T1000 (cell line): ENCODE measurements at regions not wholly inside any gene's neighbourhood (a gene's known extent, or its start where the extent isn't known, plus 50 kb on each side); places are given as distances from the start of the nearest gene placed in this dataset.
"Not testable (repeated sequence)": the region's sequence is repeated elsewhere in the genome, so short reads cannot be mapped to it uniquely, and the experiment has no call there.

Experiments
- DNase-seq: peaks from one replicate; lab custom pipeline; 2025; ENCODE audit warnings: mixed read lengths; lab: John Stamatoyannopoulos, UW

DNA sequence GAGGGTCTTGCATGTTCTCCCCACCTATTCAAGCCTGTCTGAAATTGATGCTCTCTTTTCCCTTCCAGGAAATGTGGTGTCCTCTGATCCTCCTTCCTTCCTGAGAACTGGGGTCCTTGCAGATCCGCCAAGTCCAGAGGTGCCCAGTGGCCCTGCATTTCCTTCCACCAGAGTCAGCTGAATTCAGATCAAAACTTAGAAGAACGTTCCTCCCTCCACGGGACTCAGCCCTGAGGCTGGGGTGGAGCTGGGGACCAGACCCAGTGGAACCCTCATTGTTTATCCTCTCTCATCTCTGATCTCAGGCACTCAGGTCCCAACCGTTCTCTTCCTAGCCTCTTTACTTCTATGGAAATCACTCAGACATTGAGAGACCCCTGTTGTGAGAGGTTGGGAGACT is 477.3 kb downstream of the TSHZ3 start:
- DNase-seq = no peak

DNA sequence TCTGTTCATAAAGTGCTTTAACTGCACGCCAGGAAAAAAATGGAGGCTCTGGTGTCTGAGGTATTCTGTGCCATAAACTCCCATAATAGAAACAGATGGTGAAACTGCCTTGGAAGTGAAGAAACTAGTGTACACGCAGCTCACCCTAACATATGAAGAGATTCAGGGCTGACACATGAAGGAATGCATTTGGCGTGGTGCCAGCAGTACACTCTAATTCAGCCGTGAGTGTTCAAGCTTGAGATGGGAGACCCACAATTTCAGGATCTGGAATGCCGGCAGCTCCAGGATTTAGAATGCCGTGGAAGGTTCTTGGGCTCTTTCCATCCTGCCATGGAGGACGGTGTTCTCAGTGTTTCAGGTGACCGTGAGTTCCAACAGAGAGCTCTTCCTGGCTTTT is 478.4 kb downstream of the TSHZ3 start:
- DNase-seq = no peak

DNA sequence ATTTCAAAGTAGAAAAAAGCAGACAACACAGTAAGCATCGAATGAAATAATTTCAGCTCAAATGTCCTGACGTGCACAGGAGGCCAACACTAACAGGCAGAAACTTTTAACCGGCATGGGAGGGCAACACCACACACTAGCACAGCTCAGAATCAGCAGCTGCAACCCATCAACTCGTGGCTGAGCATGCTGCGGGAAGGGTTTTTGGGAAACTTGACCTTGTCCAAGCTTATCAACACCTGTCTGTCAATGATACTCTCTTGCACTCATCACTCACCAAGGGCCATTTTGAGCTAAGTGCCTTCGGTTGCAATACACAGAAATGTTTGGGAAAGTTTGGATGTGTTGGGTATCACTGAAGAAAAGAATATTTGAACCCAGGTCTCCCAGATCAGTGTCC is 483.7 kb downstream of the TSHZ3 start:
- DNase-seq = no peak

DNA sequence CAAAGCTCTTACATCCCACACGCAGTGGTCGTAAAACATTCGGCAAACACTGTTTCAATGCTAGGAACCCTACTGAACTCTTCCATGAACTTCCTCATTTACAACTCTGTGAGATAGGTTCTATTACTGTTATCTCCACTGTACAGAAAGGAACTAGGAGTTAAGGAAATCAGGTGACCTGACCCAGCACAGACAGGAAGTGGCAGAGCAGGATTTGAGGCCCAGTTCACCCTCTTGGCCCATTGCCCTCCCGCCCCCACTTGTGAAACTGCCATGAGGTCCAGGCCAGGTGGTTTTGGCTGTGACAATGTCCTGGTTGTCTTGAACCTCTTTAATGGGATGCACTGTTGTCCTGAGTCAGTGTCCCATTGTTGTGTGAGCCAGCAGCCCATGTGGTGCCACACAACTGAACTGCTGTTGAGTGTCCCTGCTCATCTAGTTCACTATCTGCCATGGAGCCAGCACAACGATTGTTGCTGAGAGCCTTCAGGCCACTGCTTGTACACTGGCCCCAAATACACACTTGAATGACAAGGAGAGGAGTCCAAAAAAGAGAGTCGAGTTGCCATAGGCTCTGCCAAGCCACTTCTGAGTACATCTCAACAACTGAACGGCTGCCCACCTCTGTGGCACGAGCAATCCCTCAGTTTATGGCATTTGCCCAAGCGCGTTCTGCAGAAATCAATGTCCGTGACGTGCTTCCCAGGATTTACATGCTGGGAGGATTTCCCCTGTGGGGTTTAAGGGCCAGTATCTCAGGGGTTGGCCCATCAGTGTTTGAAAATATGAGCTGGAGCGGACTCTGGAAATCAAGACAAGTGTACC is 484.6 kb downstream of the TSHZ3 start:
- no peak for DNase-seq

GRCh38 chr19:30862876-30863275 is 486.4 kb downstream of the TSHZ3 start:
- DNase-seq = no peak

DNA sequence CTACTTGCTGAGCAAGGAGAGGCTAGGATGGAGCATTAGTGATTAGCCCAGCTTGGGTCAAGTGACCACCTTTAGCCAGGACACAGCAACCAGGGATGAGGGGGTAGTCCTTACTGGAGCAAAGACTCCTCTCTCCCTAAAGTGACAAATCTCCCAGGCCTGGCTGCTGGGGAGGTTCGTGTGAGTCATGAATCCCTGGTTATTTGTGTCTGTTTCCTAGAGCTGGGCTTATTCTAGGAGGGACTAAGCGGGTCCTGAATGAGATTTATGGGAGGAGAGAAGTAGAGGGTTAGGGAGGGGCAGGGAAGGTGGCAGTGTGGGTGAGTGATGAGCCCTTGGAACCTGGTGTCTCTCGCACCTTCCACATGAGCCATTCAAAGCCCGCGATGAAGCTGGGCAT is 487.3 kb downstream of the TSHZ3 start:
- no peak for DNase-seq

DNA sequence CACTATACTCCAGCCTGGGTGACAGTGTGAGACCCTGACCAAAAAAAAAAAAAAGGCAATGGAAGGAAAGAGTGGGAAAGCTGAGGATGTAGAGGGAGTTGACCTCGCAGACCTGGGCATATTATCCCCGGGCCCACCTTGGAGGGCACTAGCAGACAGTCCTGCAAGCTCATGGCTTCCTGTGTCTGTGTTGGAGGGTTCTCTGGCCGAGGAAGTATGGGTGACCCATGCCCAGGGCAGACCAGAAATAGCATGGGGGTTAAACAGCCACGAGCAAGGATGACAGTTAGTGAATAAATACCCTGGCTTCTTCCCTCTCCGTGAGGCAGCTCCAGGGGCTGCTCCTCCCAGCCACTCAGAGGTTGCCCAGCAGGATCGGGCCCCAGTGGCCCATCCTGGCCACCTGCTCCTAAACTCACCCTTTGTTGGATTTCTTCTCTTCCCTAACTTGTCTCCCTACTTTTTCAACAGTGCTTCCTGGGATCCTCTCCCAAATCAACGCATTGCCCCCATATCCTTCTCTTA is 485.8 kb downstream of the ZNF536 start:
- DNase-seq = no peak

DNA sequence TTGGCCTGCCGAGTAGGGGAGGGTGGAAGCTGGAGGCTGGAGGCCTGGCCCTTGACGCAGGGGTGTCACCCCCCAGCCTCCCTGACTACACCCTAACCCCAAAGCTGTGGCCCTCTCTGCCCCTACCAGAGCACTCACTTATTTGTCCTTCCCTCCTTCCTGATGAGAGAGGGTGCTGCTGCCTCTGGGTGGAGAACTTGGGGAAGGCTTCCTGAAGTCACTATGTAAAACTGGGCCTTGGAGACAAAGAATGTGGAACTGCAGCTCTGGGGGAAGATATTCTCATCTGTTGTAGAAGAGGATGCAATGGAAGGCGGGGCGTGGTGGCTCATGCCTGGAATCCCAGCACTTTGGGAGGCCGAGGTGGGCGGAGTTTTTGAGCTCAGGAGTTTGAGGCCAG is 485.2 kb downstream of the ZNF536 start:
- DNase-seq = no peak

DNA sequence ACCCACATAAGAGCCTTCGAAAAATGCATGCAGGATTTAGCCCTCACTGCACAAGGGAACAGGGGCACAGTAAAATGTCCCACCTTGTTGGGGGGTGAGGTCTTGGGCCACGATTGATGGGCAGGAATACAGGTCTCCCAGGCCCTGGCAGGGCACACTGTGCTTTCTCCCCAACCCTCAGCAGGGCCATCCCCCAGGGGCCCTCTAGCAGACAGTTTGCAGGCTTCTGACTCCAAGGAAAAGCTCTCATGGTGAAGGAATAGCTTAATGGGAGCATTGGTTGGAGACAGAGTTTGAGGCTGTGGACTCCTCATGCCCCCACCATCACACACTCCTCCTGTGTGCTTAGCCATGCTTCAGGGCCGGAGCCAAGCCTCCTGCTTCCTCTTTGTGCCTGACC is 484.6 kb downstream of the ZNF536 start:
- DNase-seq = no peak

GRCh38 chr19:30856376-30856775 is 484.2 kb downstream of the ZNF536 start:
- no peak for DNase-seq

GRCh38 chr19:30855442-30855841 is 483.3 kb downstream of the ZNF536 start:
- no peak for DNase-seq

DNA sequence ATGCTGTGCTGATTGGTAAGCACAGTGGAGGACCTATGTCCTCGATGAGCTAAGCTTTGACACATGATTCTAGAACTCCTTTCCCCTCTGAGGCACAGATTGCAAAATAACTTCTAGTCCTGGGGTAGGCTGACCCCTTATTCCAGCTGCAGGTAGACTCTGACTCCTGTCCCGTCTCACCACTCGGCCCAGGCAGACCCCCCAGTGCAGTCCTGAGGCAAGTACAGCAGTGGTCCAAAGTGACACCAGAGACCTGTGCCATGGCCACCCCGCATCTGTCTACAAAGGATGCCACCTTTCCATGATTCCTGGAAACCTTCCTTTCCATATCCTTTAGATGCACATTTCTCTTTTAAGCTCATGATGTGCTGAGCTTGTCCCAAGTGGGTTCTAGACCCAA is 482.5 kb downstream of the ZNF536 start:
- no peak for DNase-seq

- DNase-seq = no peak
Observed at GRCh38 chr19:30854207-30854606, 482.0 kb downstream of the ZNF536 start.

GRCh38 chr19:30853036-30853435 is 480.9 kb downstream of the ZNF536 start:
- DNase-seq = no peak

DNA sequence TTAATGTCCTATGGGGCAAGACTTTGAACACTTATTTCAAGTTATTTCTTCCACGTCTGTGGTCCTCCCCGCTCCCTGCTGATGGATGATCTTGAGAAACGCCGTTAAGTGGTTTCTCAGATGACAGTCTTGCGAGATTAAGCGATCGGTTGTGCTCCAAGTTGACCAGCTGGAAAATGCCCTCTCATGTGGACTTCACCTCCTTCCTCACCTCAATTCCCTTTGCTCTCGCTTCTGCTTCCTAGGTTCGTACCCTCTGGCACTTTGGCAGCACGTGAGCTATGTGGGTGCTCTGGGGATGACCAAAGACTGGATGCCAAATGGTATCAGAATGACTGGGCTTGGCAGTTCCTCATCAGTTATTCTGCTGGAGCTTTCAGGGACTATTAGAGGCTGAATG is 480.0 kb downstream of the ZNF536 start:
- DNase-seq = no peak

DNA sequence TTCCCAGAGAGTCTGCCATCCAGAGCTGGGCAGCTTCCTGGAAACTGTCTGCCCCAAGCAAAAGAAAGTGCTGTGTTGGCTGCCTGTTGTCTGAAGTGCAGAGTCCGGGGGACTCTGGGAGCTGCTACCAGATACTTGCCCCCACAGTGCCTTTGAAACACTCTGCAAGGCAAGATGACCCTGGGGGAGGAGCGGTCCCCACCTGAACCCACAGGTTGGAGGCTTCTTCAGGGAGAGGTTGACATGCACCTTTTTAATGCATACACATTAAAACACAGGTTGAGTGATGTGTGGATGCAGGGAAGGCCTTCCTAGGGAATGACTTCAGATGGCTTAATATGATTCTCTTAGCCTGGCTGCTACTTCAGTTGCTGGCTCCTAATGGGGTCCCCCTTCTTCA is 479.5 kb downstream of the ZNF536 start:
- no peak for DNase-seq

DNA sequence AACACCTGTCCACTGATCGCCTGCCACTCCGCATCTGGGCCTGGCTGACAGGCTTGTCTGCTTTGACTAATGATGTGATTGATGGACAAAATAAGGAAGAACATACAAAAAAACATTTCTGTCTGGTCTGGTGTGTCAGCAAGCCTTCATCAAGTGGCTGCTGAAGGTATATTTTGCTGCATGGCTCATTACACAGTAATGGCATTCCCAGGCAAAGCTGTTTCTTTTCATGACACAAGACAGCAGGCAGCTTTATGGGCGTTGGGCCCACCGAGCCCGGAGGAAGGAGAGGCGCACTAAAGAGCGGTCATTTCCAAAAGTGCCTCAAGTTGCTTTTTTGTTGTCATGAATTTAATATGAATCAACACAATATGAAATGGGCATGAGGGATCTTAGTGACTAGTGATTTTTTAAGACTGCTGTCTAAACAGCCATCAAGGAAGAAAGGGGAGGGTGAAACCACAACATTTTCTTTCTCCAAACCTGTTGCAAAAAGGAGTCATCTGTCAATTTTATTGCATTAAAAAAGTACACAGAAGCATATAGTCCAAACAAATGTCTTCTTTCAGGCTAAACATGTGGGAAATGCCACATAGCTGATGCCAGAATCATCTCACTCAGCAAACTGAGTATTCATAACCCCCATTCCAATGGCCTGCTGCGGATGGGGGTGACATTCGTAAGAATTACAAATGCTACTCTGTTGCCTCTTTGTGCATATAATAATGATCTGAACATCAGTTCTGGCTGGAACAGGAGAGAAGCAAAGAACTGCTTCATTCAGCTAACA is 476.6 kb downstream of the ZNF536 start:
- DNase-seq = no peak

DNA sequence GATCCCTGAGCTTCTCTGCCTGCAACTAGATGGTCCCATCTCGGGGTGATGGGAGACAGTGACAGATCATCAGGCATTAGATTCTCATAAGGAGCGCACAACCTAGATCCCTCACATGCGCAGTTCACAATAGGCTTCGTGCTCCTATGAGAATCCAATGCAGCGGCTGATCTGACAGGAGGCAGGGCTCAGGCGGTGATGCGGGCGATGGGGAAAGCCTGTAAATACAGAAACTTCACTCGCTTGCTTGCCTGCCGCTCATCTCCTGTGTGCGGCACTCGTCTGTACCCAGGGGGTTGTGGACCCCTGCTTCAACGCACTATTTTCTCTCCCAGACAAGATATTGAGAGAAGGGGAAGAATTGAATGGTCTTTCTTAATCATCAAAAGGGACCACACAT is 473.9 kb downstream of the ZNF536 start:
- DNase-seq = no peak

DNA sequence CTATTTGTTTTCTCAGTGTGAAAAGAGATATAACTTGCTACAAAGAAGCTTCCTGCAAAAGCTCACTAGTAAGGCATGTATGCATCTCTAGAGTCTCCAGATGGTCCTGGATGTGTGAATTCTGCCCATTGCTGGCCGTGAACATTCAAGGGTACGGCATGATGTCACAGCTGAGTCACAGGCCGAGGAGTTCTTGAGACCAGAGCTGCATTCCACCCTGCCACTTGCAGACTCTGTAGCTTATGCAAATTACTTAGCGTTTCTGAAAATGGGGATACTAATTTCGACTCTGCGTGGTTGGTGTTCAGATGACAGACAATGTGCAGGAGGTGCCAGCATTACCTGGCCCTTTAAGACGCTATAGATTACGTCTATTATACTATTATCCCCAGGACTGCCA is 470.7 kb downstream of the ZNF536 start:
- DNase-seq = no peak

DNA sequence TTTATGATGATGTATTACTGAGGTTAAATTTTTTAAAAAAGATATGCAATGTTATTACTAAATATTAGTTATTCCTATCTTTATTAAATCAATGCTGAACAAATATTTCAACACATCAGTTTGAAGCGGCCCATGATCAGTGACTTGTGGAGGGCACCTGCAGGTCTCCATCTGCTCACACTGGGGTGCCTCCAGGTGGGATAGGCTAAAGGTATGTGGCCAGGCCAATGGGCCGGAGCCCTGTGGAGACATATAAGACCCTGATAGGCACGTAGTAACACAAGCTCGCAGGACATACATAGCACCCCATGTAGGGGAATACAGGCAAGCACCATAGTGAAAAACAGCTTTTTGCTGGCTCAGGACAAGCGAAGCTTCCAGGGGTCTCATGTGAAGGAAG is 469.8 kb downstream of the ZNF536 start:
- DNase-seq = no peak

- no peak for DNase-seq
Observed at GRCh38 chr19:30830875-30831274, 458.7 kb downstream of the ZNF536 start.

DNA sequence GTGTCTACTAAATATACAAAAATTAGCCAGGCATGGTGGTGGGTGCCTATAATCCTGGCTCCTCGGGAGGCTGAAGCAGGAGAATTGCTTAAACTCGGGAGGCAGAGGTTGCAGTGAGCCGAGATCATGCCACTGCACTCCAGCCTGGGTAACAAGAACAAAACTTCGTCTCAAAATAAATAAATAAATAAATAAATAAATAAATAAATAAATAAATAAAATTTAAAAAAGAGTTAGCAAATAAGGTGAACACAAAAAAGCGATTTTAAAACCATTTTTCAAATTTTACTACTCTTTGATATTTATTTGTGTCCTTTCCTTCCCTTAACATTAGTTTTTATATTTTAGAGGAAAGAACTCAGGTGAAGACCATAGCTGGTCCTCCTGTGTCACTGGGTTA is 453.3 kb downstream of the ZNF536 start:
- not testable (repeated sequence) for DNase-seq

DNA sequence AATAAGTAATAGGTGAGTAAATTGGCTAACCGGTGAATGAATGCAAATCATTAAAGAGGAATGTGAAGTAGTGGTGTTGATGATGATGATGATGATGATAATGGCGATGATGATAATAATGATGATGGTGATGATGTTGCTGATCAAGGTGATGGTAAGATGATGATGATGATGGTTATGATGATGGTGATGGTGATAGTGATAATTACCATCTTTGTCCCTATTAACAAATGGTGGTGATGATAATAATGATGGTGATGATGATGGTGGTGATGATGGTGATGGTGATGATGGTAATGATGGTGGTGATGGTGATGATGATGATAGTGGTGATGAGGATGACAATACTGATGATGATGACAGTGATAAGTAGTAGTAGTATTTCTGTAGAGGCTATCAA is 452.6 kb downstream of the ZNF536 start:
- no peak for DNase-seq
